ENCODE measurements at regions not wholly inside any gene's neighbourhood (a gene's known extent, or its start where the extent isn't known, plus 50 kb on each side); places are given as distances from the start of the nearest gene placed in this dataset.

GRCh38 chr7:9691286-9691685 is 1257.9 kb downstream of the NXPH1 start (continued):
- TF ChIP-seq ZFX (IDR thresholded peaks at IDR 0.05) (no peak), EGR1 (IDR thresholded peaks at IDR 0.05; ENCODE audit: low read depth) (no peak)

GRCh38 chr7:9698375-9698774 is 1265.0 kb downstream of the NXPH1 start:
- RAD21 ChIA-PET (ENCODE audit: low non-redundant PET in 1 of 2, low total read pairs in 2 of 2, uncharacterized antibody in 2 of 2, unreplicated experiment in 2 of 2) = no interaction called here
- BruUV-seq (replicated peaks) = no TSS peak

More at GRCh38 chr7:9698375-9698774, 1265.0 kb downstream of the NXPH1 start:
- H3K4me2 ChIP-seq (ENCODE audit: low read length) = no peak overlapping the region
- no peaks in the 10 kb centered on the region for H3K9me2 ChIP-seq (ENCODE audit: insufficient read depth)
- no peaks in the 10 kb centered on the region for H3K36me3 ChIP-seq (ENCODE audit: control insufficient read depth in 1 of 2, insufficient read depth in 2 of 2, low read length in 2 of 2)
- TF ChIP-seq EZH2phosphoT487 (IDR thresholded peaks at IDR 0.05; ENCODE audit: borderline replicate concordance) (no peak), CBX3 (IDR thresholded peaks at IDR 0.05; ENCODE audit: low read depth) (no peak), YY1 (IDR thresholded peaks at IDR 0.05; ENCODE audit: extremely low read depth, insufficient replicate concordance, low read depth, low read length) (no peak), EZH2 (IDR thresholded peaks at IDR 0.05) (no peak), ZBTB33 (IDR thresholded peaks at IDR 0.05; ENCODE audit: extremely low read depth, insufficient replicate concordance, low read length) (no peak), ELF1 (IDR thresholded peaks at IDR 0.05; ENCODE audit: borderline replicate concordance, low read depth) (no peak), REST (IDR thresholded peaks at IDR 0.05; ENCODE audit: low read depth) (no peak), EGR1 (IDR thresholded peaks at IDR 0.05; ENCODE audit: low read depth) (no peak), POLR2A (IDR thresholded peaks at IDR 0.05; ENCODE audit: borderline replicate concordance, extremely low read depth, insufficient read depth, insufficient read length) (no peak), POLR2AphosphoS5 (IDR thresholded peaks at IDR 0.05; ENCODE audit: low read depth, low read length) (no peak)
- no peak overlapping the region for H3K27ac ChIP-seq (ENCODE audit: low read depth, low read length)
- no peaks in the 10 kb centered on the region for H3K27me3 ChIP-seq (ENCODE audit: insufficient read depth, low read length)
- no peak overlapping the region for H3K9ac ChIP-seq (ENCODE audit: low read length)
- H4K20me1 ChIP-seq (ENCODE audit: insufficient read depth) = no peaks in the 10 kb centered on the region
- DNase-seq (ENCODE audit: low read depth, low spot score) (no peak), ATAC-seq (no peak)
- no peaks in the 10 kb centered on the region for H3K79me2 ChIP-seq (ENCODE audit: insufficient read depth, low read length)
- no peaks in the 10 kb centered on the region for H3K4me1 ChIP-seq (ENCODE audit: control insufficient read depth in 1 of 2, insufficient read depth in 2 of 2, low read length in 2 of 2)
- H2AFZ ChIP-seq (ENCODE audit: low read depth, low read length, poor library complexity, severe bottlenecking) = no peak overlapping the region
- no peak overlapping the region for H3K4me3 ChIP-seq (replicated peaks in 1 of 2; ENCODE audit: low read depth in 1 of 2, low read length in 2 of 2)
- POLR2A ChIA-PET = no interaction called here
- intact Hi-C loops (cut with micrococcal nuclease) = no loop called here
- no peaks in the 10 kb centered on the region; a peak in 2 of 4 replicates for H3K9me3 ChIP-seq (ENCODE audit: control insufficient read depth in 1 of 2, insufficient read depth in 1 of 2, low read depth in 1 of 2, low read length in 2 of 2)
- CTCF ChIA-PET = no interaction called here
